HuH-7 (cell line): ENCODE measurements at regions not wholly inside any gene's neighbourhood (a gene's known extent, or its start where the extent isn't known, plus 50 kb on each side); places are given as distances from the start of the nearest gene placed in this dataset.
"Not testable (repeated sequence)": the region's sequence is repeated elsewhere in the genome, so short reads cannot be mapped to it uniquely, and the experiment has no call there.

Experiments used
- DNase-seq: peaks from one replicate; pipeline ENCODE4 v3.0.0; 2011; ENCODE audit warnings: low spot score

GRCh38 chr2:83115606-83116005 is 1343.5 kb downstream of the SUCLG1 start:
- no peak for DNase-seq

GRCh38 chr2:83115155-83115554 is 1343.9 kb downstream of the SUCLG1 start:
- no peak for DNase-seq

GRCh38 chr2:83113953-83114352 is 1345.1 kb downstream of the SUCLG1 start:
- no peak for DNase-seq

- DNase-seq = no peak
These were observed 1346.2 kb downstream of the SUCLG1 start for GRCh38 chr2:83112858-83113257.

GRCh38 chr2:83109284-83109683 is 1349.8 kb downstream of the SUCLG1 start:
- DNase-seq = no peak

GRCh38 chr2:83106853-83107252 is 1352.2 kb downstream of the SUCLG1 start:
- DNase-seq = no peak

GRCh38 chr2:83104202-83104601 is 1354.9 kb downstream of the SUCLG1 start:
- no peak for DNase-seq

- no peak for DNase-seq
These were observed 1355.5 kb downstream of the SUCLG1 start for GRCh38 chr2:83103613-83104012.

GRCh38 chr2:83089051-83089450 is 1370.0 kb downstream of the SUCLG1 start:
- not testable (repeated sequence) for DNase-seq

GRCh38 chr2:83085869-83086268 is 1373.2 kb downstream of the SUCLG1 start:
- DNase-seq = no peak

- DNase-seq = peak; percentile 21
These were observed 1377.0 kb downstream of the SUCLG1 start for GRCh38 chr2:83081826-83082690.

GRCh38 chr2:83079007-83079406 is 1380.1 kb downstream of the SUCLG1 start:
- DNase-seq = no peak

GRCh38 chr2:83072767-83073166 is 1386.3 kb downstream of the SUCLG1 start:
- DNase-seq = no peak

- DNase-seq = no peak
These were observed 1387.2 kb downstream of the SUCLG1 start for GRCh38 chr2:83071914-83072313.

- DNase-seq = no peak
These were observed 1387.7 kb downstream of the SUCLG1 start for GRCh38 chr2:83071352-83071751.

- DNase-seq = no peak
These were observed 1389.4 kb downstream of the SUCLG1 start for GRCh38 chr2:83069724-83070123.

- DNase-seq = no peak
These were observed 1390.4 kb downstream of the SUCLG1 start for GRCh38 chr2:83068714-83069113.

- peak; percentile 47 for DNase-seq
These were observed 1391.1 kb downstream of the SUCLG1 start for GRCh38 chr2:83067947-83068346.

GRCh38 chr2:83063933-83064332 is 1395.1 kb downstream of the SUCLG1 start:
- DNase-seq = no peak

- DNase-seq = no peak
These were observed 1395.6 kb downstream of the SUCLG1 start for GRCh38 chr2:83063511-83063910.

GRCh38 chr2:83058683-83059082 is 1400.4 kb downstream of the SUCLG1 start:
- no peak for DNase-seq

- DNase-seq = no peak
These were observed 1403.6 kb downstream of the SUCLG1 start for GRCh38 chr2:83055376-83056010.

- no peak for DNase-seq
These were observed 1404.3 kb downstream of the SUCLG1 start for GRCh38 chr2:83054751-83055150.
